GM12864 (cell line): ENCODE measurements at regions not wholly inside any gene's neighbourhood (a gene's known extent, or its start where the extent isn't known, plus 50 kb on each side); places are given as distances from the start of the nearest gene placed in this dataset.

Experiments used
- DNase-seq: peaks from one replicate; pipeline ENCODE4 v3.0.0-alpha.2; 2011; ENCODE audit warnings: low read depth
- H3K4me3 ChIP-seq: 2 replicates; pipeline ENCODE4 v1.5.1; 2011; ENCODE audit warnings: mild to moderate bottlenecking, low read depth, low read length, control low read depth
- TF ChIP-seq, protein P1 (sequence below): IDR thresholded peaks from 2 replicates; pipeline ENCODE4 v1.5.1; 2011; ENCODE audit warnings: low read depth, mild to moderate bottlenecking, moderate library complexity, low read length, control low read depth, inconsistent platforms; ENCODE audit errors: missing control alignments

DNA sequence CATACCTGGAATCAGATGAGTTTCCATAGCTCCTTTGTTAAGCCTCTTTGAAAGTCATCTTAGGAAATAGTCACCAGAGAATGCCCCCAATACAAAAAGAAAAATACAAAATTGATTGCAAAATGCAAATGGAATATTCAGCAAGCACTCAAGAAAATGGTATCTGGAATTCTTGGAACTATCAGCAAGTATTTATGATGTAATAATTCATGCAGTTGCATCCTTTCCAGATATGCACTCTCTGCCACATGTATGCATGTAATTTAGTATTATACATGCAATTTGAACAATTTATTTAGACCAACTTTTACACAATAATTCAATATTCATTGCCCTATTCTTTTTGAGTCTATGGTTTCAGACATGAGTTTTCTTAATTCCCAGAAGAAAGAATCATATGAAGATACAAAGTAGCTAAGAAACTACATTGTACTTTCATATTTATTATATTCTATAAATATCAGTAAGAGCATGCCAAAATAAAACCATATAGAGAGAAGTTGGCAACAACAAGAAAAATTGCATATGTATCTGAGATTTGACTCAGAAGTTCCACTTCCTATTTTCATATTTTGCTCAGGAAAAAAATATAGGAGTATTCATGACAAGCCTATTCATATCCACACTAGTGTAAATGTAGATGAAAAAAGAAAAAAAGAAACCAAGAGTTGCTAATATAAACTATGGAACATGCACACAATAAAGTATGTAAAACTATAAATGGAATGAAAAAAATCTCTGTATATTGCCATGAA lies 338.5 kb downstream of the SEMA3D start:
- no peak for DNase-seq
- TF ChIP-seq, protein P1, sequence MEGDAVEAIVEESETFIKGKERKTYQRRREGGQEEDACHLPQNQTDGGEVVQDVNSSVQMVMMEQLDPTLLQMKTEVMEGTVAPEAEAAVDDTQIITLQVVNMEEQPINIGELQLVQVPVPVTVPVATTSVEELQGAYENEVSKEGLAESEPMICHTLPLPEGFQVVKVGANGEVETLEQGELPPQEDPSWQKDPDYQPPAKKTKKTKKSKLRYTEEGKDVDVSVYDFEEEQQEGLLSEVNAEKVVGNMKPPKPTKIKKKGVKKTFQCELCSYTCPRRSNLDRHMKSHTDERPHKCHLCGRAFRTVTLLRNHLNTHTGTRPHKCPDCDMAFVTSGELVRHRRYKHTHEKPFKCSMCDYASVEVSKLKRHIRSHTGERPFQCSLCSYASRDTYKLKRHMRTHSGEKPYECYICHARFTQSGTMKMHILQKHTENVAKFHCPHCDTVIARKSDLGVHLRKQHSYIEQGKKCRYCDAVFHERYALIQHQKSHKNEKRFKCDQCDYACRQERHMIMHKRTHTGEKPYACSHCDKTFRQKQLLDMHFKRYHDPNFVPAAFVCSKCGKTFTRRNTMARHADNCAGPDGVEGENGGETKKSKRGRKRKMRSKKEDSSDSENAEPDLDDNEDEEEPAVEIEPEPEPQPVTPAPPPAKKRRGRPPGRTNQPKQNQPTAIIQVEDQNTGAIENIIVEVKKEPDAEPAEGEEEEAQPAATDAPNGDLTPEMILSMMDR = no peak
- no peak overlapping the region for H3K4me3 ChIP-seq

DNA sequence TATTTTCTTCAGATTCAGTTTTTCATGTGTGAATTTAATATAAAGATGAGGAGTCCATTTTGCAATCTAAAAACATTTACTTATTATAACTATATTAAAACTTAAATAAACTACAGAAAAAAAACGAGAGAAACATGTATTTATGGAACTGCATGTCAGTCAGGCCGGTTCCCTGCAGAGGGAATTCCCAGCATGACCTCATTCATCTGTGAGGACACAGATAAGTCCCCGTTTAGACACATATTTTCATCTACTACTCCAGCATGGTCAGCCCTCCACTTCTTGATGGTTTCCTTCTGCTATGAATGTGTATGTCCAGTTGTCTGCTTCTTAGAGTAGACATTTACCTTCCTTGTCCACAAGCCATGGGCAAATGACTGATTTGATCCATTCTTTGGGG lies 339.1 kb downstream of the SEMA3D start:
- DNase-seq = no peak

GRCh38 chr7:84847038-84847437 lies 339.8 kb downstream of the SEMA3D start:
- TF ChIP-seq, protein P1 = no peak
- H3K4me3 ChIP-seq = no peak overlapping the region
- DNase-seq = no peak

More for the DNA sequence above, 339.1 kb downstream of the SEMA3D start:
- no peak overlapping the region for H3K4me3 ChIP-seq
- TF ChIP-seq, protein P1 = no peak

DNA sequence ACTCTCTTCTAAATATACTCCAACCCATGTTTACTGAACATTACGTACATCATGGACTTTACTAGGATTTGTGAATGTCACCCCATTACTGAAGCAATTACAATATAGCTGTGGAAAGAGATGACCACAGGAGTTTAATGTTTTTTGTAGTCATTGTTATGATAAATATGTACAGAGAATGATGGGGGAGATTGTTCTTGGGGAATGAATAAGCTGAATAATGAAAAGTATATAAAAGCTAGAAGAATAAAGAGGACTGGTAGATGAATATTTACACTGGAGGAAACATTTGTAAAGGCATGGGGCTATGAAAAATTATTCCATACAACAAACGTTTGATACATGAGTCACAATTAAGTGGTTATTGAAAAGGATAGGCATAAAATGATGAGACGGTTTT lies 340.9 kb downstream of the SEMA3D start:
- TF ChIP-seq, protein P1 = no peak
- H3K4me3 ChIP-seq = no peak overlapping the region
- DNase-seq = no peak

GRCh38 chr7:84844771-84845170 lies 342.1 kb downstream of the SEMA3D start:
- DNase-seq = no peak
- no peak overlapping the region for H3K4me3 ChIP-seq
- TF ChIP-seq, protein P1 = no peak

DNA sequence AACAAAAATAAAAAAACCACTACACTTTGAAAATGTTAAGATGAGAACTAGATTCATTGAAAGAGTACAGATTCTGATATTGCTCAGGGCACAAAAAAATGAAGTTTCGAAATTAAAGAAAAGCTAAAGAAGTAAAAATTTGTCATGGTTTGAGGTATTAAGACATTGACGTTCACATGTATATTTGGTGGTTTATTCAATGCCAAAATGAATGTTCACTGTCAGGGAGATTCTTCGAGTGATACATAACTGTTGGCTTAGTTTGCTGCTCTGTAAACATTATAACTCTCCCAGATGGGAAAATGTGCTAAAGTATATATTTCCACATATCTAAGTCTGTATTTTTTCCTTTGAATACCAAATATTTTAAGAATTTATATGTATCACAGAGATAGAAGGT lies 345.0 kb downstream of the SEMA3D start:
- H3K4me3 ChIP-seq = no peak overlapping the region
- TF ChIP-seq, protein P1 = no peak
- DNase-seq = no peak

DNA sequence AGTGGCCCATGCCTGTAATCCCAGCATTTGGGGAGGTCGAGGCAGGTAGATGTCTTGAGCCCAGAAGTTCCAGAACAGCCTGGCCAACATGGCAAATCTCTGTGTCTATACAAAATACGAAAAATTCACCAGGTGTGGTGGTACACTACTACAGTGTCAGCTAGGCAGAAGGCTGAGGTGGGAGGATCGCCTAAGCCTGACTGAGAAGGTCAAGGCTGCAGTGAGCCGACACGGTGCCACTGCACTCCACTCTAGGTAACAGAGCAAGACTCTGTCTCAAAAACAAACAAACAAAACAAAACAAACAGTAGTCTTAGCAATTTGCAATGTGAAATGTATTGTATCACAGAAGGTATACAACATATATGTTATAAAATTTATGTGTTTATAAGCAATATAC lies 348.0 kb downstream of the SEMA3D start:
- no peak for DNase-seq

More for the DNA sequence above, 348.0 kb downstream of the SEMA3D start:
- H3K4me3 ChIP-seq = no peak overlapping the region
- TF ChIP-seq, protein P1 = no peak
